RWPE2 (cell line): ENCODE measurements at regions not wholly inside any gene's neighbourhood (a gene's known extent, or its start where the extent isn't known, plus 50 kb on each side); places are given as distances from the start of the nearest gene placed in this dataset.

ENCODE experiments used
- ATAC-seq: fragments of 200-7000 bp; cut with Tn5 transposase; 3 replicates; pipeline ENCODE4 v1.9.1; 2021; ENCODE audit warnings: low read depth
- DNase-seq: peaks from one replicate; pipeline ENCODE4 v3.0.0-alpha.2; 2020; ENCODE audit warnings: low spot score
- H3K27ac ChIP-seq: fragments of 450-650 bp; 2 replicates; pipeline ENCODE4 v1.5.1; 2017; ENCODE audit warnings: mild to moderate bottlenecking; ENCODE audit not compliant: poor library complexity, severe bottlenecking
- H3K27me3 ChIP-seq: fragments of 250-450 bp; sonication (Bioruptor Pico); 2 replicates; pipeline ENCODE4 v1.5.1; 2021; ENCODE audit warnings: mild to moderate bottlenecking, moderate library complexity; ENCODE audit not compliant: insufficient read depth, poor library complexity, severe bottlenecking
- H3K36me3 ChIP-seq: fragments of 250-450 bp; sonication (Bioruptor Pico); 2 replicates; pipeline ENCODE4 v1.5.1; 2020; ENCODE audit warnings: low read depth, mild to moderate bottlenecking, moderate library complexity
- H3K4me1 ChIP-seq: fragments of 250-450 bp; sonication (Bioruptor Pico); 2 replicates; pipeline ENCODE4 v1.5.1; 2021; ENCODE audit warnings: mild to moderate bottlenecking, moderate library complexity; ENCODE audit not compliant: insufficient read depth, poor library complexity, severe bottlenecking
- H3K4me3 ChIP-seq: fragments of 250-450 bp; sonication (Bioruptor Pico); 2 replicates; pipeline ENCODE4 v1.5.1; 2021; ENCODE audit warnings: mild to moderate bottlenecking, moderate library complexity; ENCODE audit not compliant: severe bottlenecking
- H3K9me3 ChIP-seq: fragments of 250-450 bp; sonication (Bioruptor Pico); 2 replicates; pipeline ENCODE4 v1.5.1; 2021; ENCODE audit warnings: mild to moderate bottlenecking, moderate library complexity; ENCODE audit not compliant: severe bottlenecking
- CTCF ChIP-seq: fragments of 450-650 bp; IDR thresholded peaks from one replicate; pipeline ENCODE4 v1.5.1; 2017; ENCODE audit warnings: mild to moderate bottlenecking, moderate library complexity; ENCODE audit not compliant: poor library complexity, severe bottlenecking

- Histone ChIP-seq H3K27ac (no peak overlapping the region), H3K36me3 (no peaks in the 10 kb centered on the region), H3K27me3 (no peaks in the 10 kb centered on the region), H3K4me3 (no peak overlapping the region), H3K4me1 (peaks cover 31% of the 10 kb centered on the region), H3K9me3 (peaks cover 2% of the 10 kb centered on the region)
- DNase-seq (no peak), ATAC-seq (no peak)
- no peak for TF ChIP-seq CTCF
Measured at GRCh38 chr3:153254361-153254760, 92.3 kb downstream of the RAP2B start.

- Histone ChIP-seq H3K27me3 (no peaks in the 10 kb centered on the region), H3K4me1 (peaks cover 28% of the 10 kb centered on the region), H3K9me3 (no peaks in the 10 kb centered on the region), H3K4me3 (no peak overlapping the region), H3K27ac (peak overlapping the region; percentile 62), H3K36me3 (no peaks in the 10 kb centered on the region)
- ATAC-seq, result no peak; the same call in 2 of the 3 replicates
- no peak for DNase-seq
- TF ChIP-seq CTCF, result no peak
Measured at GRCh38 chr3:153257673-153258351, 95.8 kb downstream of the RAP2B start.

- no peak for ATAC-seq
- DNase-seq, result no peak
Measured at GRCh38 chr3:153259956-153260355, 97.9 kb downstream of the RAP2B start.

GRCh38 chr3:153260681-153261080 lies 98.7 kb downstream of the RAP2B start:
- H3K36me3 ChIP-seq, result no peaks in the 10 kb centered on the region

More at GRCh38 chr3:153259956-153260355, 97.9 kb downstream of the RAP2B start:
- Histone ChIP-seq H3K4me3 (no peak overlapping the region), H3K27ac (no peak overlapping the region), H3K27me3 (no peaks in the 10 kb centered on the region), H3K9me3 (no peaks in the 10 kb centered on the region), H3K4me1 (peaks cover 23% of the 10 kb centered on the region), H3K36me3 (no peaks in the 10 kb centered on the region)
- TF ChIP-seq CTCF, result no peak

More at GRCh38 chr3:153260681-153261080, 98.7 kb downstream of the RAP2B start:
- Histone ChIP-seq H3K27ac (no peak overlapping the region), H3K9me3 (no peaks in the 10 kb centered on the region), H3K27me3 (no peaks in the 10 kb centered on the region), H3K4me3 (no peak overlapping the region), H3K4me1 (peaks cover 18% of the 10 kb centered on the region)
- DNase-seq, result no peak
- no peak for ATAC-seq
- no peak for TF ChIP-seq CTCF
